ENCODE measurements at regions not wholly inside any gene's neighbourhood (a gene's known extent, or its start where the extent isn't known, plus 50 kb on each side); places are given as distances from the start of the nearest gene placed in this dataset.
"Not testable (repeated sequence)": the region's sequence is repeated elsewhere in the genome, so short reads cannot be mapped to it uniquely, and the experiment has no call there.

DNA sequence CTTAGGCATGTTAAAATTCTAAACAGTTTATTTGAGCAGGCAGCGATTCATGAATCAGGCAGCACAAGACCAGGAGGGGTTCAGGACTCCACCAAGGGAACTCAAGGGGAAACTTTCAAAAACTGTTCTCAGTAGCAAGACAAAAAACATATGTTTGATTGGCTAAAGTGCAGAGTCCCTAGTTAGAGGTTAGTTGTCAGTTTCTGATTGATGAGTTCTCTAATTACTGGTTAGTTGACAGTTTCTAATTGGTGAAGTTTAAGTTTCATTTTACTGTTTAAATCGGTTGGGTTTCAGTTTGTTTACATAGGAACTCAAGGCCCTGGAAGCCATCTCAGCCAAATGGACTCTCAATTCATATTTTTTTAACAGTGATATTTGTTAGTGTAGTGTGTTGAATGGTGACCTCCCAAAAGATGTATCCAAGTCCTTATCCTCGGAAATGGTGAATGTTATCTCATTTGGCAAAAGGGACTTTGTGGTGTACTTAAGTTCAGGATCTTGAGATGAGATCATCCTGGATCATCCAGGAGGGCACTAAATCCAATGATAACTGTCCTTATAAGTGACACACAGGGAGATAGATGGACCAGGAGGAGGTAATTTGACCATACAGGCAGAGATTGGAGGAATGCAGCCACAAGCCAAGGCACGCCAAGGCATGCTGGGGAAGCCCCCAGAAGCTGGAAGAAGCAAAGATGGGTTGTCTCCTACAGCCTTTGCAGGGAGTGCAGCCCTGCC lies 219.2 kb upstream of the RAI14 start:
- Histone ChIP-seq H3K9ac (ENCODE audit: low read length in 5 of 5) (no peak overlapping the region), H3K4me3 (ENCODE audit: low read depth in 1 of 5, low read length in 5 of 5) (no peak overlapping the region), H3K27ac (ENCODE audit: low read depth, low read length) (no peak overlapping the region), H3K27me3 (ENCODE audit: control insufficient read depth in 5 of 5, insufficient read depth in 4 of 5, low read length in 5 of 5) (no peaks in the 10 kb centered on the region), H3K9me3 (ENCODE audit: control insufficient read depth in 5 of 5, low read length in 5 of 5) (no peaks in the 10 kb centered on the region), H3K4me1 (ENCODE audit: control insufficient read depth in 5 of 5, insufficient read depth in 5 of 5, low read length in 5 of 5) (no peaks in the 10 kb centered on the region), H3K36me3 (ENCODE audit: control insufficient read depth in 5 of 5, insufficient read depth in 5 of 5, low read length in 5 of 5) (no peaks in the 10 kb centered on the region)

DNA sequence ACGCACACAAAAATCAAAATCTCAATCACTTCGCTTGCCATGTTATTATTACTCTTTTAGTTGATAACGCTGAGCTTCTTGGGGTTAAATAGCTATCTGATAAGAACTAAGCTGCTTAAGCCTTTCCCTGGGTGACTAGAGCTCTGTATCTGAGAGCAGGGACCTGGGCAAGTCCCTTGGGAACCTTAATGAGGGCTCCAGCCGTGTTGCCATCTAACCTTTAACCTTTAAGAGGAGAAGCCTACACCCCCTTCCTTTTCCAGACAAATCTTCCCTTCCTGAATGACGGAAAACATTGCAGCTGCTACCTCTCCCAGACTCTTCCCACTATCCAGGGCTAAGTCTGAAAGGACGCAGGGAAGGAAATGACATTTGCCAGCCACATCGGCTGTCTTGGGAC lies 216.5 kb upstream of the RAI14 start:
- H3K27me3 ChIP-seq (ENCODE audit: control insufficient read depth in 5 of 5, insufficient read depth in 4 of 5, low read length in 5 of 5) = no peaks in the 10 kb centered on the region
- no peak overlapping the region for H3K9ac ChIP-seq (ENCODE audit: low read length in 5 of 5)
- no peak overlapping the region for H3K27ac ChIP-seq (ENCODE audit: low read depth, low read length)
- no peaks in the 10 kb centered on the region for H3K36me3 ChIP-seq (ENCODE audit: control insufficient read depth in 5 of 5, insufficient read depth in 5 of 5, low read length in 5 of 5)
- no peak overlapping the region for H3K4me3 ChIP-seq (ENCODE audit: low read depth in 1 of 5, low read length in 5 of 5)
- H3K9me3 ChIP-seq (ENCODE audit: control insufficient read depth in 5 of 5, low read length in 5 of 5) = no peaks in the 10 kb centered on the region
- H3K4me1 ChIP-seq (ENCODE audit: control insufficient read depth in 5 of 5, insufficient read depth in 5 of 5, low read length in 5 of 5) = no peaks in the 10 kb centered on the region

DNA sequence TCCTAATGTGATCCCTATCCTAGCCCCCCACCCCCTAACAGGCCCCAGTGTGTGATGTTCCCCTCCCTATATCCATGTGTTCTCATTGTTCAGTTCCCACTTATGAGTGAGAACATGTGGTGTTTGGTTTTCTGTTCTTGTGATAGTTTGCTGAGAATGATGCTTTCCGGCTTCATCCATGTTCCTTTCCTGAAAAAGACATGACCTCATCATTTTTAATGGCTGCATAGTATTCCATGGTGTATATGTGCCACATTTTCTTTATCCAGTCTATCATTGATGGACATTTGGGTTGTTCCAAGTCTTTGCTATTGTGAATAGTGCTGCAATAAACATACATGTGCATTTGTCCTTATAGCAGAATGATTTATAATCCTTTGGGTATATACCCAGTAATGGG lies 214.4 kb upstream of the RAI14 start:
- H3K9ac ChIP-seq (ENCODE audit: low read length in 5 of 5) = not testable (repeated sequence)

DNA sequence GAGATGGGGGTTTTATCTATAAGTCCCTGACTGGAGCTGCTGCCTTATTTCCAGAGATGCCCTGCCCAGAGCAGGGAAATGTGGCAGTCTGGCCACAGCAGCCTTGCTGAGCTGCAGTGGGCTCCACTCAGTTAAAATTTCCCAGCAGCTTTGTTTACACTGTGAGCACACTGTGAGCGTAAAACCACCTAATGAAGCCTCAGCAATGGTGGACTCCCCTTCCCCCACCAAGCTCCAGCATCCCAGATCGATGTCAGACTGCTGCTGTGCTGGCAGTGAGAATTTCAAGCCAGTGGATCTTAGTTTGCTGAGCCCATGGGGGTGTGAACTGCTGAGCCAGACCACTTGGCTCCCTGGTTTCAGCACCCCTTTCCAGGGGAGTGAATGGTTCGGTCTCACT lies 208.7 kb upstream of the RAI14 start:
- H3K4me1 ChIP-seq (ENCODE audit: control insufficient read depth in 5 of 5, insufficient read depth in 5 of 5, low read length in 5 of 5) = no peaks in the 10 kb centered on the region
- no peak overlapping the region for H3K27ac ChIP-seq (ENCODE audit: low read depth, low read length)
- H3K4me3 ChIP-seq (ENCODE audit: low read depth in 1 of 5, low read length in 5 of 5) = no peak overlapping the region
- H3K9me3 ChIP-seq (ENCODE audit: control insufficient read depth in 5 of 5, low read length in 5 of 5) = no peaks in the 10 kb centered on the region
- H3K9ac ChIP-seq (ENCODE audit: low read length in 5 of 5) = no peak overlapping the region
- H3K36me3 ChIP-seq (ENCODE audit: control insufficient read depth in 5 of 5, insufficient read depth in 5 of 5, low read length in 5 of 5) = no peaks in the 10 kb centered on the region
- H3K27me3 ChIP-seq (ENCODE audit: control insufficient read depth in 5 of 5, insufficient read depth in 4 of 5, low read length in 5 of 5) = peaks cover 0 to 11% (median 2%) of the 10 kb centered on the region in 5 donors

More for the DNA sequence above, 214.4 kb upstream of the RAI14 start:
- not testable (repeated sequence) for H3K27me3 ChIP-seq (ENCODE audit: control insufficient read depth in 5 of 5, insufficient read depth in 4 of 5, low read length in 5 of 5); H3K4me1 ChIP-seq (ENCODE audit: control insufficient read depth in 5 of 5, insufficient read depth in 5 of 5, low read length in 5 of 5); H3K36me3 ChIP-seq (ENCODE audit: control insufficient read depth in 5 of 5, insufficient read depth in 5 of 5, low read length in 5 of 5); H3K4me3 ChIP-seq (ENCODE audit: low read depth in 1 of 5, low read length in 5 of 5); H3K9me3 ChIP-seq (ENCODE audit: control insufficient read depth in 5 of 5, low read length in 5 of 5); H3K27ac ChIP-seq (ENCODE audit: low read depth, low read length)

DNA sequence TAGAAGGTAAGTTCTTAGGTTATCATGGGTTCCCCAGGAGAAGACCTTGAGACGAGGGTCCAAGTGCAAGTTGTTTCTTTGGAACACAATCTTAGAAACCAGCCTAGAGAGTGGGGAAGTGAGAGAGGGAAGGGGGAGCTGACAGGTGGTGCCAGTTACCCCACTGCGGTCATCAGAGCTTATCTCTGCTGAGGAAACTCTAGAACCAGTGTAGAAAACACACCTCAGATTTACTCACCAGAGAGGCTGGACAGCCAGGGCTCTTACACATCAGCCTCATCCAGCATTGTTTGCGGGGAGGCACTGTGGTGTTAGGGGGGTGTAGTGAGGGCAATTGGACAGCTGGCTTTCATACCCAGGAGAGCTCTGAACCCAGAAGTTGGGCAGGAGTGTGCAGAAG lies 206.5 kb upstream of the RAI14 start:
- H3K27me3 ChIP-seq (ENCODE audit: control insufficient read depth in 5 of 5, insufficient read depth in 4 of 5, low read length in 5 of 5) = peaks cover 0 to 11% (median 2%) of the 10 kb centered on the region in 5 donors
- no peaks in the 10 kb centered on the region for H3K9me3 ChIP-seq (ENCODE audit: control insufficient read depth in 5 of 5, low read length in 5 of 5)
- no peak overlapping the region for H3K9ac ChIP-seq (ENCODE audit: low read length in 5 of 5)
- H3K4me3 ChIP-seq (ENCODE audit: low read depth in 1 of 5, low read length in 5 of 5) = no peak overlapping the region
- H3K4me1 ChIP-seq (ENCODE audit: control insufficient read depth in 5 of 5, insufficient read depth in 5 of 5, low read length in 5 of 5) = no peaks in the 10 kb centered on the region
- no peaks in the 10 kb centered on the region for H3K36me3 ChIP-seq (ENCODE audit: control insufficient read depth in 5 of 5, insufficient read depth in 5 of 5, low read length in 5 of 5)
- H3K27ac ChIP-seq (ENCODE audit: low read depth, low read length) = no peak overlapping the region

DNA sequence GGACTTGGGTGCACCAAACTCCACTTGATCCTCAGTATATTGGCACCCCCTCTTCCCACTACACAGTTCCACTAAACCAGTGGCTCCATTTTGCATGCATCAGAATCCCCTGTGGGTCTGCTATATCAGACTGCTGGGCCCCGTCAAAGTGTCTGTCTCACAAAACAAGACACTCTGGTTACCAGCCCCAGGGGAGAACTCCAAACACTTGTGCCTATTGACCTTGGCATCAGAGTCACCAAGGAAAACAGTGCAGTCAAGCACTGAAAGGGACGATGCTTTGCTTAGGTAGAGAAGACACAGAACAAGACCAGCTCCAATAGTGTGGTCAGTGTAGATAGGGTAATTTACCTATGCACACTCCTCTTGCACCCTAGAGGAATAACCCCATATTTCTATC lies 205.8 kb upstream of the RAI14 start:
- Histone ChIP-seq H3K4me3 (ENCODE audit: low read depth in 1 of 5, low read length in 5 of 5) (no peak overlapping the region), H3K9me3 (ENCODE audit: control insufficient read depth in 5 of 5, low read length in 5 of 5) (no peaks in the 10 kb centered on the region), H3K27ac (ENCODE audit: low read depth, low read length) (no peak overlapping the region), H3K4me1 (ENCODE audit: control insufficient read depth in 5 of 5, insufficient read depth in 5 of 5, low read length in 5 of 5) (no peaks in the 10 kb centered on the region), H3K36me3 (ENCODE audit: control insufficient read depth in 5 of 5, insufficient read depth in 5 of 5, low read length in 5 of 5) (no peaks in the 10 kb centered on the region), H3K9ac (ENCODE audit: low read length in 5 of 5) (no peak overlapping the region), H3K27me3 (ENCODE audit: control insufficient read depth in 5 of 5, insufficient read depth in 4 of 5, low read length in 5 of 5) (peaks cover 0 to 11% (median 2%) of the 10 kb centered on the region in 5 donors)

DNA sequence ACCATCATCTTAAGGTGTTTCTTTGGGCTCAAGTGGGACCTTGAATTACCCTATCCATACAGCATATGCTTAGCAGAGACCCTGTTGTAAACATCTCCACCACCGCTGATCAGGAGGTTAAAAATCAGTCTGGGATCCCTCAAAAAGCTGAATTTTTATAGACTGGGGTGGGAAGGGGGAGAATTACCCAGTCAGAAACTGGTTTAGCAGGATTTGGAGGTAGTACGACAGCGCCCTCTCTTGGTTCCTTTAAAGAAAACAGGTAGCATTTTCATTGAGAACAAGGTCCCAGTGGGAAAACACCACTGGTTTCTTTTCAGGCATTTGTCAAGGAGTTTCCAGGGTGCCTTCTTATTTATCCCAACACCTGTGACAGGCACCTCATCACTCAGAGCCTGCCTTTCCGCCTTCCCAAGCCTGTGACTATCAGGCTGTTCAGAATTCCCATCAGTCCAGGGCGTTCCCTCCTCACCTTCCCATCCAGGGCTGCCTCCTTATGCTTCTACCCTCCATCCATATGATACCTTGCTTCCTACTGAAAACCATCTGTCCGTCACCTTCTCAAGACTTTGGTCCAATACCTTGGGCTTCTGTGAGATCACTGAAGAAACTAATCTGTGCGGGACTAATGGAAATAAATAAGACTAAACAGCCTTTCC lies 203.8 kb upstream of the RAI14 start:
- Histone ChIP-seq H3K4me1 (ENCODE audit: control insufficient read depth in 5 of 5, insufficient read depth in 5 of 5, low read length in 5 of 5) (no peaks in the 10 kb centered on the region), H3K27ac (ENCODE audit: low read depth, low read length) (no peak overlapping the region), H3K36me3 (ENCODE audit: control insufficient read depth in 5 of 5, insufficient read depth in 5 of 5, low read length in 5 of 5) (no peaks in the 10 kb centered on the region)

DNA sequence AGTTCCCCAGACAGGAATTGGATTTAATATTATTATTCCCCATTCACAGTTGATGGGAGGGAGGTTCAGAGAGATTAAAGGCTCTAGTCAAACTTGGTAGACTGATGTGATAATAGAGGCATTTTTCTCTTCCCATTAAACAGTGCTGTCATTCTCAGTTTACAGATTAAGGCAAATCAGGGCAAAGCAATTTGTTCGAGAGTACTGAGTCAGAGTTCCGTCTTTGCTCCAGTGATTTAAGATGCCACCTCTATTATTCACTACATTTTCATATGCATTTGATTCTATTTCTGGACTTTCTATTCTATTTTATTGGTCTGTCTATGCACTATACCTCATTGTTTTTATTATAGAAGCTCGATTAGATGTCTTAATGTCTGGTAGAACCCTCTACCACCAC lies 201.0 kb upstream of the RAI14 start:
- no peaks in the 10 kb centered on the region for H3K36me3 ChIP-seq (ENCODE audit: control insufficient read depth in 5 of 5, insufficient read depth in 5 of 5, low read length in 5 of 5)
- H3K9me3 ChIP-seq (ENCODE audit: control insufficient read depth in 5 of 5, low read length in 5 of 5) = no peaks in the 10 kb centered on the region
- H3K27me3 ChIP-seq (ENCODE audit: control insufficient read depth in 5 of 5, insufficient read depth in 4 of 5, low read length in 5 of 5) = peaks cover 0 to 4% (median 0%) of the 10 kb centered on the region in 5 donors
- no peak overlapping the region for H3K4me3 ChIP-seq (ENCODE audit: low read depth in 1 of 5, low read length in 5 of 5)
- no peak overlapping the region for H3K27ac ChIP-seq (ENCODE audit: low read depth, low read length)
- H3K4me1 ChIP-seq (ENCODE audit: control insufficient read depth in 5 of 5, insufficient read depth in 5 of 5, low read length in 5 of 5) = no peaks in the 10 kb centered on the region
- H3K9ac ChIP-seq (ENCODE audit: low read length in 5 of 5) = no peak overlapping the region

More for the DNA sequence above, 203.8 kb upstream of the RAI14 start:
- H3K27me3 ChIP-seq (ENCODE audit: control insufficient read depth in 5 of 5, insufficient read depth in 4 of 5, low read length in 5 of 5) = peaks cover 0 to 11% (median 2%) of the 10 kb centered on the region in 5 donors
- no peak overlapping the region for H3K9ac ChIP-seq (ENCODE audit: low read length in 5 of 5)
- H3K4me3 ChIP-seq (ENCODE audit: low read depth in 1 of 5, low read length in 5 of 5) = no peak overlapping the region
- no peaks in the 10 kb centered on the region for H3K9me3 ChIP-seq (ENCODE audit: control insufficient read depth in 5 of 5, low read length in 5 of 5)

DNA sequence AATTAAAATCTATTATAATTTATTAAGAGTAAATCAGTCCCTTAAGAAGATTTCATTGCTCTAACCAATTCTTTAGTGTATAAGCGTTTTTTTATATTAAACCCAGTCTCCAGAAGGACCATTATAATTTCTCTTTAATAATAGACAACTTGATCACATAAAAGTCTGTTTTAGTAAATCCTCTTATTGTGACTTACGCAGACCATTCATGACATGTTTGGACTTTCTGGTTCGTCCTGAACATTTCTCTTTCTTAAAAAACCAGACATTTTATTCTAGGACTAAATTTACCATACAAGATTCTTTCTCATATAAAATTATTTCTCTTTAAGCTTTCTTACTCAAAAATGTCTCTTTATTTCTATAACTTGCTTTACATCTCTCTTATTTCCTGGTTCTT lies 196.2 kb upstream of the RAI14 start:
- peaks cover 0 to 4% (median 0%) of the 10 kb centered on the region in 5 donors for H3K9me3 ChIP-seq (ENCODE audit: control insufficient read depth in 5 of 5, low read length in 5 of 5)
- no peak overlapping the region for H3K27ac ChIP-seq (ENCODE audit: low read depth, low read length)
- H3K27me3 ChIP-seq (ENCODE audit: control insufficient read depth in 5 of 5, insufficient read depth in 4 of 5, low read length in 5 of 5) = no peaks in the 10 kb centered on the region
- no peaks in the 10 kb centered on the region for H3K36me3 ChIP-seq (ENCODE audit: control insufficient read depth in 5 of 5, insufficient read depth in 5 of 5, low read length in 5 of 5)
- H3K9ac ChIP-seq (ENCODE audit: low read length in 5 of 5) = no peak overlapping the region
- H3K4me3 ChIP-seq (ENCODE audit: low read depth in 1 of 5, low read length in 5 of 5) = no peak overlapping the region
- H3K4me1 ChIP-seq (ENCODE audit: control insufficient read depth in 5 of 5, insufficient read depth in 5 of 5, low read length in 5 of 5) = no peaks in the 10 kb centered on the region

DNA sequence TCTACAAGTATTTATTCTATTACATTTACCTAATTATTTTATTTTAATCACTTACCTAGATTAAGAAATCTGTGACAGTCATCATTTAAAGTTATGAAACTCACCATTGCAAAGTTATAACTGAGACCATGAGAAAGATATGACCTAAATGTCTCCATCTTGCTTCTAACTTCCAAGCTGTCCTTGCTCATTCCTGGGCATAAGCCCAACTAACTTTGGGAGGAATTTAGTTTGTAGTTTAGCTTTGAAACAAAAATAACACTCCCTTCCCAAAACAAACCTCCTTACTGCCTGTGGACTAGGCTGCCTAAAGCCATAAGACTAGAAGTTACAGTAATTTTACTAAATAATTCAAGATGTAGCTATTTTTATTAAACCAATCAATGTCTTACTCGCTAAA lies 195.6 kb upstream of the RAI14 start:
- H3K9me3 ChIP-seq (ENCODE audit: control insufficient read depth in 5 of 5, low read length in 5 of 5) = peaks cover 0 to 4% (median 0%) of the 10 kb centered on the region in 5 donors
- no peak overlapping the region for H3K27ac ChIP-seq (ENCODE audit: low read depth, low read length)
- H3K4me3 ChIP-seq (ENCODE audit: low read depth in 1 of 5, low read length in 5 of 5) = no peak overlapping the region
- no peaks in the 10 kb centered on the region for H3K36me3 ChIP-seq (ENCODE audit: control insufficient read depth in 5 of 5, insufficient read depth in 5 of 5, low read length in 5 of 5)
- H3K9ac ChIP-seq (ENCODE audit: low read length in 5 of 5) = no peak overlapping the region
- no peaks in the 10 kb centered on the region for H3K27me3 ChIP-seq (ENCODE audit: control insufficient read depth in 5 of 5, insufficient read depth in 4 of 5, low read length in 5 of 5)
- no peaks in the 10 kb centered on the region for H3K4me1 ChIP-seq (ENCODE audit: control insufficient read depth in 5 of 5, insufficient read depth in 5 of 5, low read length in 5 of 5)
